NCI-H2196 (cell line): ENCODE measurements at regions not wholly inside any gene's neighbourhood (a gene's known extent, or its start where the extent isn't known, plus 50 kb on each side); places are given as distances from the start of the nearest gene placed in this dataset.
"Not testable (repeated sequence)": the region's sequence is repeated elsewhere in the genome, so short reads cannot be mapped to it uniquely, and the experiment has no call there.

Experiments
- DNase-seq: peaks from one replicate; lab custom pipeline; 2025; ENCODE audit not compliant: unreplicated experiment; lab: John Stamatoyannopoulos, UW

- no peak for DNase-seq
Observed at GRCh38 chr10:101280511-101280910, 51.2 kb upstream of the LBX1 start.

- DNase-seq: not testable (repeated sequence)
Observed at GRCh38 chr10:101280921-101281320, 51.7 kb upstream of the LBX1 start.

GRCh38 chr10:101282947-101283346 lies 53.7 kb upstream of the LBX1 start:
- no peak for DNase-seq

GRCh38 chr10:101283762-101284100 lies 54.5 kb upstream of the LBX1 start:
- no peak for DNase-seq

GRCh38 chr10:101284101-101284743 lies 55.0 kb upstream of the LBX1 start:
- no peak for DNase-seq

GRCh38 chr10:101284744-101285463 lies 55.6 kb upstream of the LBX1 start:
- DNase-seq: no peak

- DNase-seq: peak; percentile 30
Observed at GRCh38 chr10:101285519-101286070, 56.3 kb upstream of the LBX1 start.

- DNase-seq: no peak
Observed at GRCh38 chr10:101286248-101287046, 57.2 kb upstream of the LBX1 start.

GRCh38 chr10:101287183-101287996 lies 58.1 kb upstream of the LBX1 start:
- DNase-seq: no peak

GRCh38 chr10:101287997-101288635 lies 58.9 kb upstream of the LBX1 start:
- DNase-seq: no peak

GRCh38 chr10:101289541-101289940 lies 60.3 kb upstream of the LBX1 start:
- DNase-seq: no peak

- no peak for DNase-seq
Observed at GRCh38 chr10:101290431-101290830, 61.2 kb upstream of the LBX1 start.

GRCh38 chr10:101290881-101291280 lies 61.6 kb upstream of the LBX1 start:
- DNase-seq: no peak

GRCh38 chr10:101291331-101292193 lies 62.3 kb upstream of the LBX1 start:
- peak; percentile 53 for DNase-seq

- peak; percentile 35 for DNase-seq
Observed at GRCh38 chr10:101292194-101293006, 61.6 kb upstream of the BTRC start.

- DNase-seq: no peak
Observed at GRCh38 chr10:101293007-101293723, 60.8 kb upstream of the BTRC start.

GRCh38 chr10:101294109-101294508 lies 59.9 kb upstream of the BTRC start:
- no peak for DNase-seq

- DNase-seq: no peak
Observed at GRCh38 chr10:101295261-101295660, 58.7 kb upstream of the BTRC start.
